ENCODE measurements at regions not wholly inside any gene's neighbourhood (a gene's known extent, or its start where the extent isn't known, plus 50 kb on each side); places are given as distances from the start of the nearest gene placed in this dataset.

- TF ChIP-seq, protein P1, sequence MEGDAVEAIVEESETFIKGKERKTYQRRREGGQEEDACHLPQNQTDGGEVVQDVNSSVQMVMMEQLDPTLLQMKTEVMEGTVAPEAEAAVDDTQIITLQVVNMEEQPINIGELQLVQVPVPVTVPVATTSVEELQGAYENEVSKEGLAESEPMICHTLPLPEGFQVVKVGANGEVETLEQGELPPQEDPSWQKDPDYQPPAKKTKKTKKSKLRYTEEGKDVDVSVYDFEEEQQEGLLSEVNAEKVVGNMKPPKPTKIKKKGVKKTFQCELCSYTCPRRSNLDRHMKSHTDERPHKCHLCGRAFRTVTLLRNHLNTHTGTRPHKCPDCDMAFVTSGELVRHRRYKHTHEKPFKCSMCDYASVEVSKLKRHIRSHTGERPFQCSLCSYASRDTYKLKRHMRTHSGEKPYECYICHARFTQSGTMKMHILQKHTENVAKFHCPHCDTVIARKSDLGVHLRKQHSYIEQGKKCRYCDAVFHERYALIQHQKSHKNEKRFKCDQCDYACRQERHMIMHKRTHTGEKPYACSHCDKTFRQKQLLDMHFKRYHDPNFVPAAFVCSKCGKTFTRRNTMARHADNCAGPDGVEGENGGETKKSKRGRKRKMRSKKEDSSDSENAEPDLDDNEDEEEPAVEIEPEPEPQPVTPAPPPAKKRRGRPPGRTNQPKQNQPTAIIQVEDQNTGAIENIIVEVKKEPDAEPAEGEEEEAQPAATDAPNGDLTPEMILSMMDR (conservative IDR thresholded peaks at IDR 0.05; ENCODE audit: low read depth, low read length): no peak
- DNase-seq (ENCODE audit: low read depth): no peak
- no peak overlapping the region for H3K4me3 ChIP-seq (ENCODE audit: low read depth, low read length)
Measured at GRCh38 chr2:129462349-129462748, 517.1 kb upstream of the RAB6C start.

DNA sequence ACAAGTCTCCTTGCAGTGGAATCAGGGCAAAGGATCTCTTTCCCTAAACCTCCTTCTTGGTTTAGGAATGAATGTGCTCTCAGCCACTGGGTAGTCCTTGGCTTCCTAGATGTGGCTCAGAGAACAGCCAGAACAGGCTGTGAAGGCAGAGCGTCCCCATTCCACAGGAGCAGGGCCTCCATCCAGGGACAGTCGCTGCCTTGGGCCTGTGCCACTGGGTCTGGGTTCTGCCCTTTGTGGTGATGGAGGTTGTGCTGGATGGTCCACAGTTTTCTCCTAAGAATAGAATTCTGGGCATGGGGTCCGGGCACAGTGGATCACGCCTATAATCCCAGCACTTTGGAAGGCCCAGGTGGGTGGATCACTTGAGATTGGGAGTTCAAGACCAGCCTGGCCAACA, 516.5 kb upstream of the RAB6C start:
- TF ChIP-seq, protein P1 (conservative IDR thresholded peaks at IDR 0.05; ENCODE audit: low read depth, low read length): no peak

GRCh38 chr2:129464036-129464435, 515.4 kb upstream of the RAB6C start:
- no peak for DNase-seq (ENCODE audit: low read depth)

More for the DNA sequence above, 516.5 kb upstream of the RAB6C start:
- no peak for DNase-seq (ENCODE audit: low read depth)
- H3K4me3 ChIP-seq (ENCODE audit: low read depth, low read length): no peak overlapping the region

DNA sequence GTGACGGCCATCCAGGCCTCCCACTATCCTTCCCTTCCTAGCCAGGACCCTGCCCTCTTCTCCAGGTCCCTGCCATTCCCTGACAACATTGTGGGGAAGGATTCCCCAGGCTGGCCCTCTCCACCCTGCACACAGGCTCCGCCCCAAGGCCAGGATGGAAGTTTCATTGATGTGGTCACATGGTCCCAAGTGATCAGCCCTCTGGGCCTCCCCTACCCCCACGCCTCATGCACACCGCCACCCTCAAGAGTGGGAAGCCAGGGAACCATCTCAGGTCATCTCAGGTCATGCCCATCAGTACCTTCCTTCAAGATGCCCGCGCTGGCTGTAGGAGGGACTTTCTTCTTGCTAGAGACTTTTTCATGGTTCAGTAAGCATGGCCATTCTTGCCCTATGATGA, 514.8 kb upstream of the RAB6C start:
- TF ChIP-seq, protein P1 (conservative IDR thresholded peaks at IDR 0.05; ENCODE audit: low read depth, low read length): no peak
- H3K4me3 ChIP-seq (ENCODE audit: low read depth, low read length): no peak overlapping the region
- no peak for DNase-seq (ENCODE audit: low read depth)

More at GRCh38 chr2:129464036-129464435, 515.4 kb upstream of the RAB6C start:
- TF ChIP-seq, protein P1 (conservative IDR thresholded peaks at IDR 0.05; ENCODE audit: low read depth, low read length): no peak
- no peak overlapping the region for H3K4me3 ChIP-seq (ENCODE audit: low read depth, low read length)

GRCh38 chr2:129465045-129465444, 514.4 kb upstream of the RAB6C start:
- TF ChIP-seq, protein P1 (conservative IDR thresholded peaks at IDR 0.05; ENCODE audit: low read depth, low read length): no peak
- no peak for DNase-seq (ENCODE audit: low read depth)
- no peak overlapping the region for H3K4me3 ChIP-seq (ENCODE audit: low read depth, low read length)

- H3K4me3 ChIP-seq (ENCODE audit: low read depth, low read length): no peak overlapping the region
- no peak for DNase-seq (ENCODE audit: low read depth)
- TF ChIP-seq, protein P1 (conservative IDR thresholded peaks at IDR 0.05; ENCODE audit: low read depth, low read length): no peak
Measured at GRCh38 chr2:129466389-129466788, 513.1 kb upstream of the RAB6C start.

DNA sequence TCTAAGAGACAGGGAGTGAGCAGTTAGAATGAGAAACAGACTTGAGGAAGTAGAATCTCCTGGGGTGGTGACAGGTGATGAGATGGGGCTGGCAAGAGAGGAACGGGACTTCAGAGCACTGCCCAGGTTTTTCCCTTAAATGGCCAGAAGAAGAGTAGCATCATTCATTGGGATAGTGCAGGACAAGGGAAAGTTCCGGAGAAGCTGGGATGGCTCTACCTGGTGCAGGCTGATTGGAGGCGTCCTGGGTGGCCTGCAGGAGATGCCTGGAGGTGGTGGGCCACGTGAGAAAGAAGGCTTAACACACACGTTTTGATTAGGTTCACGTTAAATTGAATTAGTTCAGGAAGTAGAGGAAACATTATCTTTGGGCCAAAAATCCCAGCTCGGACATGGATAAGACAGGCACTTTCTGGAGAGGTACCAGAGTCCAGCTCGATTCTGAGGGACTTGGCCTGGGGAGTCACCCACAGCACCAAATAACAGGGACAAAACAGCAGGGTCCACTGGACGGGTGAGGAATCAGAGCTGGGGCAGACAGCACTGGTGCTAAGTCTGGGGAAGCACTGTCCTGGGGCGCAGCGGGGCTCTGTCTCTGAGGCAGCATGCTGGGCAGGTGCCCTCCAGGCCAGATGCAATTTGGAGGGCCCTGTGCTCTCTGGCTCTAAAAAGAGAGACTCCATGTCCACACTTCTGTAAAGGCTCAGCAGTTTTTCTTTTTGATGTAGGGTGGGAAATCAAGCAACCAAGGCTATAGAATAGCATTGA, 512.3 kb upstream of the RAB6C start:
- TF ChIP-seq, protein P1 (conservative IDR thresholded peaks at IDR 0.05; ENCODE audit: low read depth, low read length): no peak
- no peak for DNase-seq (ENCODE audit: low read depth)

More for the DNA sequence above, 512.3 kb upstream of the RAB6C start:
- no peak overlapping the region for H3K4me3 ChIP-seq (ENCODE audit: low read depth, low read length)

All from choroid plexus epithelial cell (primary cell).